HG03159 (cell line): ENCODE measurements at regions not wholly inside any gene's neighbourhood (a gene's known extent, or its start where the extent isn't known, plus 50 kb on each side); places are given as distances from the start of the nearest gene placed in this dataset.
"Not testable (repeated sequence)": the region's sequence is repeated elsewhere in the genome, so short reads cannot be mapped to it uniquely, and the experiment has no call there.

Source experiments
- ATAC-seq: cut with Tn5 transposase; IDR thresholded peaks from one replicate; pipeline ENCODE4 v1.9.1; 2021; ENCODE audit warnings: mild to moderate bottlenecking, moderate library complexity; ENCODE audit not compliant: unreplicated experiment

DNA sequence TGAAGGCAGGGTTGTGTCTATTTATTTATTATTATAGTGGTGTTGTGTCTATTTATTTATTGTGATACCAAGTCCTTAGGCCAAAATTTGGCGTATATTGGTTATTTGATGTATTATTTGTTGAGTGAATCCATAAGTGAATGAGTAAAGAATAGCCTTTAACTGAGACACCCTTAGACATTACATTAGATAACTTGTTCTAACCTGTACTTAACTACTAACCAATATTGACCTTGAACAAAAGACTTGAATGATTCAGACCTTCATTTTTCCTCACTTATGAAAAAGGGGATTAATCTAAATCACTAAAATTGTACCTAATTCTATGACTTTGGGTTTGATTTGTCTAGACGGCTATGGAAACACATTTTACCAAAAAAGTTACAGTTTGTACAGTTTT is 370.5 kb downstream of the JRKL start:
- no peak for ATAC-seq

- no peak for ATAC-seq
Observed at GRCh38 chr11:96760815-96761214, 371.0 kb downstream of the JRKL start.

GRCh38 chr11:96761451-96761850 is 371.6 kb downstream of the JRKL start:
- no peak for ATAC-seq

DNA sequence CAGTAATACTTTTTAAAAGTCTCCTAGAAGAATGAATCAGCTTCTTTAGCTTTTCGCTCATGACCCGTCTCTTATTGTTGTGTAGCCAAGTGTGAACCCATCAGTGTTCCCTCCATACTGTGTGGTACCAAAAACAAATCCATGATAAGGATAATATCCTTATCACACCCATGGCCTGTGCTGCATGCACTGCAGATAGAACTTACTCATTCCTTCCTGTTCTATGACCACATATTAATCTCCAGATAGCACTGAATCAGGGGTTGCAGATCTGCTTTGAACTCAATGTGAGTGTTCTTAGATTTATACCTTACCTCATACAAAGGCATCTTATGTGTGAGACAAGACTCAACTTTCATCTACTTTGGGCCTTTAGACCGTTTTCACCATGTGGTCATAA is 373.4 kb downstream of the JRKL start:
- ATAC-seq = no peak

GRCh38 chr11:96778272-96778671 is 388.5 kb downstream of the JRKL start:
- no peak for ATAC-seq

DNA sequence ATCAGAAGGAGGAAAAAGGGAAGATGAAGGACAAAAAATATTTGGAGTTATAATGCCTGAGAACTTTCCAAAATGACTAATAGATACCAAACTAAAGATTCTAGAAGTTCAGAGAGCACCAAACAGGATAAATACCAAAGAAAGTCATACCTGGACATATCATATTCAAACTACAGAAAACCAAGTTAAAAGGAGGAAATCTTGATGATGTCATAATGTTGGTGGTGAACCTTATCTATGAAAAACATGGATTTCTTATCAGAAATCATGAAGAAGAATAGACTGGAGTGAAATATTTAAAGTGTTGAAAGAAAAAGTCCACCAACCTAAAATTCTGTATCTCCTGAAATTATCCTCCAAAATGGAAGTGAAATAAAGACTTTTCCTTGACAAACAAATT is 389.2 kb downstream of the JRKL start:
- ATAC-seq = no peak

DNA sequence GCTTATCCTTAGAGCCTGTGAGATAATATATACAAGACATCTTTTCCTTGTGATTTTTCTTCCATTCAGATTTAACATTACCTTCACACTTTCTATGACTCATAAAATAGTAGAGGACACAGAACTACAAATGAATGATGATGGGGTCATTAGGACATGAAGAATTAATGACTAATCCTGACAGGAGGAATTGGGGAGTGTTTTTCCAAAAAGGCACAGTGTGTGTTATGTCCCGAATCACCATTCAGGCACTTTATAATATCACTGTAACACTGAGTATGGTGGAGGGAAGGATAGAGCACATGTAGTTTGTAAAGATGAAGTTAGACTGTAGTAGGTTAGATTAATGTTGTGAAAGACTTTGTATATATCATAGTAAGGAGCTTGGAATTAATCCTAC is 391.3 kb downstream of the JRKL start:
- no peak for ATAC-seq

- ATAC-seq = no peak
Observed at GRCh38 chr11:96782632-96783031, 392.8 kb downstream of the JRKL start.

DNA sequence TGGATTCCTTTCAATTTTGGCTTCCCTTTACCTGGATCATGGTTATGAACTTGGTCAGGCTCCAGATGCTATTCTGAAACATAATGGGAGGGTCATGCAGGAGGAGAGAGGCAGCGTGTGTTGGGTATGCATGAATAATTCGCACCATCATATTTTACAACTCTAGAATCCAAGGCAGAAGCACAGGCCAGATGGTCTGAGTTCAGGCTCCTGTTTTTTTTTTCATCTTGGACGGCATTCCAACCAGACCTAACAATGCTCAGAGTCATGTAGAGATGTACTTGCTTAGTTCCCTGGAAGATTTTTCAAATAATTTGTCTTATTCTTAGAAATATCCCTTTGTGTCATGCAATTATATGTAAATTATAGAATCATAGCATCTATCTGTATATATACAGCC is 393.5 kb downstream of the JRKL start:
- ATAC-seq = no peak

GRCh38 chr11:96785073-96785472 is 395.3 kb downstream of the JRKL start:
- no peak for ATAC-seq

GRCh38 chr11:96794152-96794551 is 404.3 kb downstream of the JRKL start:
- ATAC-seq = no peak

- no peak for ATAC-seq
Observed at GRCh38 chr11:96798445-96798844, 408.6 kb downstream of the JRKL start.

DNA sequence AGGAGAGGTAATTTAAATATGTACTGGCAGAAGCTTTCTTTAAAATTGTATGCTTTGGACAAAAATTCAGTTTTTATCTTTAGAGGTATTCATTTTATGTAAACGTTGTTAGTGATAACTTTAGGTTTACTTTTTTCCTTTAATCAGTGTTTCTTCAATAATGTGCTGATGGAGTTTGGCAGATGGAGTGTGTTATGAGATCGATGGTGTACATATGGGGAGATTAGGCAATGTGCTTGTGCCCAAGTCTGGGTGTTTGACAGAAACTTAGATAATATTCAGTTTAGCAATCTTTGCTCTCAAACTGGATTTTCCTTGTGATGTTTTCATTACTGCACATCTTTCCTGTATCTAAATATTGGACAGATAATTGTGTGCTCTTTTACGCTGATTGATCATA is 425.4 kb downstream of the JRKL start:
- no peak for ATAC-seq

- no peak for ATAC-seq
Observed at GRCh38 chr11:96817482-96818399, 427.9 kb downstream of the JRKL start.

GRCh38 chr11:96827164-96827563 is 437.4 kb downstream of the JRKL start:
- ATAC-seq = no peak

DNA sequence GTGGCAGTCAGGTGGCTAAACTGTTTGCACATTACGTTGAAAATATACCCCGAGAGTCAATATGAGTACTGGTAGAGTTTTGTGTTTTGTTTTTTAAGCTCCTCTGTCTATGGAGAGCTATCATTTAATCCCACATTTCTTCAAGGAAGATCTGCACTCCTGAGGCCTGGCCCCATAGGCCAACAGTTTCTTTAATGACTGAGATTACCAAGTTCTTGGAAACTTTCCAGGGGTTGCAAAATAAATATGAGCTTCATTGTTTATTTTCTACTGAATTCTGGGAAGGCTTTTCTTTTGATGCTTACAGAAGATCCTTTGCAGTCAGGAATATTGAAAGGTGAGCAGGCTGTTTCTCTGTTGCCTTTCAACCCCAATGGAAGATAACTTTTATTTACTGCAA is 452.0 kb downstream of the JRKL start:
- ATAC-seq = no peak

- ATAC-seq = no peak
Observed at GRCh38 chr11:96842731-96843130, 452.9 kb downstream of the JRKL start.

- no peak for ATAC-seq
Observed at GRCh38 chr11:96854425-96854824, 464.6 kb downstream of the JRKL start.

- ATAC-seq = not testable (repeated sequence)
Observed at GRCh38 chr11:96861722-96862121, 471.9 kb downstream of the JRKL start.

DNA sequence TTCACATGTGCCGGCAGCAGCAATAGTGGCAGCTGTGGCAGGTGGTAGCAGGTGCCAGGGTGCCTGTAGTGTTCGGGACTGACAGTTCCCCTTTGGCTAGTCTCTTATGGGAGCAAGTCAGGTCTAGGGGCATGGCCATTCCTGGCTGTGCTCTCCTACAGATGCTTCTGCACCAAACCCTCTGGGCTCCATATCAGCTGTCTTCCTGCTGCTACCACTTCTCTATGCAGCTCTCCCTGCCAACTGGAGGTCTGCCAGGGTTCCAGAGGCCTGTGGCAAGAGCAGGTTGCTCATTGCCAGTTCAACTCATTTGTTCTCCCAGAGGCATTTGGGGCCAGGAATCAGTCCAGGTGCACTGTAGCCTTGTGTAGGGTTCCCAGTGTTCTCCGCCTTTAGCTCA is 473.7 kb downstream of the JRKL start:
- ATAC-seq = no peak

DNA sequence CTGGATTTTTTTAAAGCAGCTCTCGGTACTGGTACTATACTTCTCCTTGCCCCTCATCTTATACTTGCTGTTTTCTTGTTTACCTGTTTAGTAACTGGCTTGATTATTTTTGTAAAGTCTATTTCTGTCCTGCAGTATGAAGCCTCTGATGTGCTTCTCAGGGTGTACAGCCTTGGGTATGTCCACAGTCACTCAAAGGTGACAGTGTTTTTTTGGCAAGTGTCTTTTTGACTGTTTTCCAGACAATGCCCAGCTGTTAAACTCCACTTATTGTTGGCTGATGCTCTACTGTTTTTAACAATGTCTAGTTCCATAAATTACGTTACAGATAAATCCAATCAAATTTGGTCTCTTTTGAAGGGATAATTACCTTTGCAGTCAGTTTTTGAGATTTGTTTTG is 475.2 kb downstream of the JRKL start:
- ATAC-seq = no peak

DNA sequence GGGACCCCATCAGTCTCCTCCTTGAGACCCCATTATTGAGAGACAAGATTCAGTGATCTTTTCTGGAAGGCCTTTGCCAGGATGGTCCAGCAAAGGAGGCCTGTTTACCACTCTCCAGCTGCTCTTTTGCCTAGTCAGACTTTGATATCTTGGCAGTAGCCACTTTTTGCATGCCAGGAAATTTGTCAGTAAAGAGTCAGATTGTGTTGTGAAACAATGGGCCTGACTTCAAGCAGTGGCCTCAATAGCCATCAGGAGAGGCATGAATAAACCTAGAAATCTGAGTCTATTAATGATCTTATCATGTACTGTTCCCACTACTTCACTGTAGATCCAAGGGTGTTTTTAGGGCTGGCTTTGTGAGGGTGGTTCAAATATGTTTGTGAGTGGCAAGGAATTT is 479.4 kb downstream of the JRKL start:
- ATAC-seq = no peak

GRCh38 chr11:96875712-96876111 is 485.9 kb downstream of the JRKL start:
- no peak for ATAC-seq
